GM12864 (cell line): ENCODE measurements at regions not wholly inside any gene's neighbourhood (a gene's known extent, or its start where the extent isn't known, plus 50 kb on each side); places are given as distances from the start of the nearest gene placed in this dataset.

Source experiments
- DNase-seq: peaks from one replicate; pipeline ENCODE4 v3.0.0-alpha.2; 2011; ENCODE audit warnings: low read depth
- H3K4me3 ChIP-seq: 2 replicates; pipeline ENCODE4 v1.5.1; 2011; ENCODE audit warnings: mild to moderate bottlenecking, low read depth, low read length, control low read depth
- TF ChIP-seq, protein P1 (sequence below): IDR thresholded peaks from 2 replicates; pipeline ENCODE4 v1.5.1; 2011; ENCODE audit warnings: low read depth, mild to moderate bottlenecking, moderate library complexity, low read length, control low read depth, inconsistent platforms; ENCODE audit errors: missing control alignments

GRCh38 chr3:99485286-99485685 lies 153.1 kb upstream of the COL8A1 start:
- H3K4me3 ChIP-seq: no peak overlapping the region
- DNase-seq: no peak
- TF ChIP-seq, protein P1, sequence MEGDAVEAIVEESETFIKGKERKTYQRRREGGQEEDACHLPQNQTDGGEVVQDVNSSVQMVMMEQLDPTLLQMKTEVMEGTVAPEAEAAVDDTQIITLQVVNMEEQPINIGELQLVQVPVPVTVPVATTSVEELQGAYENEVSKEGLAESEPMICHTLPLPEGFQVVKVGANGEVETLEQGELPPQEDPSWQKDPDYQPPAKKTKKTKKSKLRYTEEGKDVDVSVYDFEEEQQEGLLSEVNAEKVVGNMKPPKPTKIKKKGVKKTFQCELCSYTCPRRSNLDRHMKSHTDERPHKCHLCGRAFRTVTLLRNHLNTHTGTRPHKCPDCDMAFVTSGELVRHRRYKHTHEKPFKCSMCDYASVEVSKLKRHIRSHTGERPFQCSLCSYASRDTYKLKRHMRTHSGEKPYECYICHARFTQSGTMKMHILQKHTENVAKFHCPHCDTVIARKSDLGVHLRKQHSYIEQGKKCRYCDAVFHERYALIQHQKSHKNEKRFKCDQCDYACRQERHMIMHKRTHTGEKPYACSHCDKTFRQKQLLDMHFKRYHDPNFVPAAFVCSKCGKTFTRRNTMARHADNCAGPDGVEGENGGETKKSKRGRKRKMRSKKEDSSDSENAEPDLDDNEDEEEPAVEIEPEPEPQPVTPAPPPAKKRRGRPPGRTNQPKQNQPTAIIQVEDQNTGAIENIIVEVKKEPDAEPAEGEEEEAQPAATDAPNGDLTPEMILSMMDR: no peak

GRCh38 chr3:99484871-99485270 lies 153.5 kb upstream of the COL8A1 start:
- DNase-seq: no peak
- TF ChIP-seq, protein P1: no peak
- no peak overlapping the region for H3K4me3 ChIP-seq

GRCh38 chr3:99483841-99484240 lies 154.6 kb upstream of the COL8A1 start:
- TF ChIP-seq, protein P1: no peak
- H3K4me3 ChIP-seq: no peak overlapping the region
- no peak for DNase-seq

GRCh38 chr3:99482191-99482590 lies 156.2 kb upstream of the COL8A1 start:
- TF ChIP-seq, protein P1: no peak
- H3K4me3 ChIP-seq: no peak overlapping the region
- DNase-seq: no peak

DNA sequence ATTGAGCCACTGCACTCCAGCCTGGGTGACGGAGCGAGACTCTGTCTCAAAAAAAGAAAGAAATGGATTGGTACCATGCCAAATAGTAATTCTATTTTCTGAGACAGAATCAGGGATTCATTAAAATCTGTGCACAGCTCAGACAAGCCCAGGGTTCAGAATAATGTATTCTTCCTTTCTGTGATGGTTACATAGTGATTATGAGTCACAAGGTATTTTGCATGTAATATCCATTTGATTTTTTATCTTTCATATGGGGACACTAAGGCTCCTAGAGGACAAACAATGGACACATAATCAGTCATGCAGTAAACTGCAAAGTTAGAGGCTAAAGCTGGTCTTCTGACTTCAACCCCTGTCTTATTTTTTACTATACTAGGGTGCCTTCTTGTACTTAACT lies 156.8 kb upstream of the COL8A1 start:
- TF ChIP-seq, protein P1: no peak
- DNase-seq: no peak
- H3K4me3 ChIP-seq: no peak overlapping the region

GRCh38 chr3:99479768-99480167 lies 158.6 kb upstream of the COL8A1 start:
- DNase-seq: no peak
- TF ChIP-seq, protein P1: no peak
- no peak overlapping the region for H3K4me3 ChIP-seq

- no peak for DNase-seq
- TF ChIP-seq, protein P1: no peak
- H3K4me3 ChIP-seq: no peak overlapping the region
Measured at GRCh38 chr3:99477650-99478049, 160.7 kb upstream of the COL8A1 start.
